ENCODE measurements at regions not wholly inside any gene's neighbourhood (a gene's known extent, or its start where the extent isn't known, plus 50 kb on each side); places are given as distances from the start of the nearest gene placed in this dataset.

DNA sequence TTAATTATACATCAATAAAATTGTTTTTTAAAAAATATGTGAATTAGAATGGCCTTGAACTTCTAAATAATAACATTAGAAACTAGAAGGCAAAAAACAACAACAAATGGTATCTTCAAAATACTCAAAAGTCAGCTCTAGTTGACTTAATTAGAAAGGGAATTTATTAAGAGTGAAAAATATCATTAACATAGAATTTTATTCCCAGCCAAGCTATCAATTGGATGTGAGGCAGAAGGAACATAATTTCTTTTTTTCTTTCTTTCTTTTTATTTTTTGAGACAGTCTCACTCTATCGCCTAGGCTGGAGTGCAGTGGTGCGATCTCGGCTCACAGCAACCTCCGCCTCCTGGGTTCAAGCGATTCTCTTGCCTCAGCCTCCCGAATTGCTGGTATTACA, 51.2 kb upstream of the CAPZB start:
- no peak for DNase-seq
- TF ChIP-seq, protein P1, sequence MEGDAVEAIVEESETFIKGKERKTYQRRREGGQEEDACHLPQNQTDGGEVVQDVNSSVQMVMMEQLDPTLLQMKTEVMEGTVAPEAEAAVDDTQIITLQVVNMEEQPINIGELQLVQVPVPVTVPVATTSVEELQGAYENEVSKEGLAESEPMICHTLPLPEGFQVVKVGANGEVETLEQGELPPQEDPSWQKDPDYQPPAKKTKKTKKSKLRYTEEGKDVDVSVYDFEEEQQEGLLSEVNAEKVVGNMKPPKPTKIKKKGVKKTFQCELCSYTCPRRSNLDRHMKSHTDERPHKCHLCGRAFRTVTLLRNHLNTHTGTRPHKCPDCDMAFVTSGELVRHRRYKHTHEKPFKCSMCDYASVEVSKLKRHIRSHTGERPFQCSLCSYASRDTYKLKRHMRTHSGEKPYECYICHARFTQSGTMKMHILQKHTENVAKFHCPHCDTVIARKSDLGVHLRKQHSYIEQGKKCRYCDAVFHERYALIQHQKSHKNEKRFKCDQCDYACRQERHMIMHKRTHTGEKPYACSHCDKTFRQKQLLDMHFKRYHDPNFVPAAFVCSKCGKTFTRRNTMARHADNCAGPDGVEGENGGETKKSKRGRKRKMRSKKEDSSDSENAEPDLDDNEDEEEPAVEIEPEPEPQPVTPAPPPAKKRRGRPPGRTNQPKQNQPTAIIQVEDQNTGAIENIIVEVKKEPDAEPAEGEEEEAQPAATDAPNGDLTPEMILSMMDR (IDR thresholded peaks at IDR 0.05; ENCODE audit: borderline replicate concordance, extremely low read depth, insufficient read depth) = no peak
- FAIRE-seq = no peak

GRCh38 chr1:19535214-19535613, 49.9 kb upstream of the CAPZB start:
- TF ChIP-seq, protein P1 (IDR thresholded peaks at IDR 0.05; ENCODE audit: borderline replicate concordance, extremely low read depth, insufficient read depth) = no peak
- FAIRE-seq = no peak
- intact Hi-C loops (cut with DNase I) = no loop called here

More for the DNA sequence above, 51.2 kb upstream of the CAPZB start:
- no peaks in the 10 kb centered on the region for H3K36me3 ChIP-seq (ENCODE audit: control insufficient read depth in 2 of 3, insufficient read depth in 3 of 3, low read length in 3 of 3)
- H3K9me3 ChIP-seq (ENCODE audit: control insufficient read depth in 2 of 3, insufficient read depth in 1 of 3, low read length in 3 of 3) = peaks cover 0 to 1% (median 0%) of the 10 kb centered on the region in 3 donors
- no peaks in the 10 kb centered on the region for H3K4me1 ChIP-seq (ENCODE audit: control insufficient read depth in 2 of 3, insufficient read depth in 2 of 3, low read depth in 1 of 3, low read length in 3 of 3)
- no peak overlapping the region for H3K27ac ChIP-seq (ENCODE audit: low read depth in 2 of 2, low read length in 2 of 2)
- no peaks in the 10 kb centered on the region for H3K27me3 ChIP-seq (ENCODE audit: control insufficient read depth, insufficient read depth, low read length)
- H3K4me3 ChIP-seq (ENCODE audit: low read length in 3 of 3) = no peak overlapping the region
- intact Hi-C loops (cut with DNase I) = no loop called here
- H3K9ac ChIP-seq (ENCODE audit: low read length in 3 of 3) = no peak overlapping the region

More at GRCh38 chr1:19535214-19535613, 49.9 kb upstream of the CAPZB start:
- Histone ChIP-seq H3K4me3 (ENCODE audit: low read length in 3 of 3) (no peak overlapping the region), H3K27ac (ENCODE audit: low read depth in 2 of 2, low read length in 2 of 2) (no peak overlapping the region), H3K9ac (ENCODE audit: low read length in 3 of 3) (no peak overlapping the region), H3K4me1 (ENCODE audit: control insufficient read depth in 2 of 3, insufficient read depth in 2 of 3, low read depth in 1 of 3, low read length in 3 of 3) (no peaks in the 10 kb centered on the region), H3K9me3 (ENCODE audit: control insufficient read depth in 2 of 3, insufficient read depth in 1 of 3, low read length in 3 of 3) (peaks cover 0 to 4% (median 0%) of the 10 kb centered on the region in 3 donors), H3K27me3 (ENCODE audit: control insufficient read depth, insufficient read depth, low read length) (no peaks in the 10 kb centered on the region), H3K36me3 (ENCODE audit: control insufficient read depth in 2 of 3, insufficient read depth in 3 of 3, low read length in 3 of 3) (no peaks in the 10 kb centered on the region)
- DNase-seq = no peak
